GM23338 (cell line): ENCODE measurements at regions not wholly inside any gene's neighbourhood (a gene's known extent, or its start where the extent isn't known, plus 50 kb on each side); places are given as distances from the start of the nearest gene placed in this dataset.

Source experiments
- CREB1 ChIP-seq: fragments of 250-450 bp; sonication (Bioruptor Pico); IDR thresholded peaks from 2 replicates; pipeline ENCODE4 v1.5.0; 2020; ENCODE audit warnings: low read depth, mild to moderate bottlenecking, moderate library complexity
- CTCF ChIP-seq, 2 experiments: fragments of 200-600 bp in 1 of 2; sonication (generic) in 1 of 2; conservative IDR thresholded peaks; 2 replicates each; pipeline versions ENCODE4 v1.5.1 to v1.6.1; 2016 to 2017; ENCODE audit warnings: antibody characterized with exemption in 2 of 2, low read depth in 2 of 2, mild to moderate bottlenecking in 2 of 2, moderate library complexity in 1 of 2
- ETS1 ChIP-seq: IDR thresholded peaks from 2 replicates; pipeline ENCODE4 v1.6.1; 2016; ENCODE audit warnings: antibody characterized with exemption
- EZH2 ChIP-seq: fragments of 200-600 bp; sonication (generic); IDR thresholded peaks from one replicate; pipeline ENCODE4 v1.8.0; 2017; ENCODE audit warnings: antibody characterized with exemption, mild to moderate bottlenecking, low read depth; ENCODE audit not compliant: unreplicated experiment
- EZH2phosphoT487 ChIP-seq: fragments of 200-600 bp; sonication (generic); IDR thresholded peaks from one replicate; pipeline ENCODE4 v1.8.1; 2018; ENCODE audit warnings: antibody characterized with exemption; ENCODE audit not compliant: unreplicated experiment
- JUNB ChIP-seq: IDR thresholded peaks from one replicate; pipeline ENCODE4 v1.6.1; 2016; ENCODE audit warnings: antibody characterized with exemption; ENCODE audit not compliant: unreplicated experiment
- NANOG ChIP-seq: IDR thresholded peaks from 2 replicates; pipeline ENCODE4 v1.6.1; 2016; ENCODE audit warnings: antibody characterized with exemption, borderline replicate concordance
- POLR2AphosphoS5 ChIP-seq: IDR thresholded peaks from 2 replicates; pipeline ENCODE4 v1.6.1; 2016; ENCODE audit warnings: antibody characterized with exemption, low read depth
- REST ChIP-seq: IDR thresholded peaks from one replicate; pipeline ENCODE4 v1.6.1; 2018; ENCODE audit warnings: antibody characterized with exemption; ENCODE audit not compliant: unreplicated experiment
- STAT1 ChIP-seq: IDR thresholded peaks from one replicate; pipeline ENCODE4 v1.6.1; 2016; ENCODE audit warnings: antibody characterized with exemption; ENCODE audit not compliant: unreplicated experiment
- ZNF114 ChIP-seq: fragments of 250-450 bp; sonication (Bioruptor Pico); IDR thresholded peaks from 2 replicates; pipeline ENCODE4 v1.5.0; 2020; ENCODE audit warnings: mild to moderate bottlenecking, moderate library complexity
- ZNF331 ChIP-seq: fragments of 250-450 bp; sonication (Bioruptor Pico); IDR thresholded peaks from 2 replicates; pipeline ENCODE4 v1.5.0; 2020; ENCODE audit warnings: low read depth, mild to moderate bottlenecking, moderate library complexity
- ZNF462 ChIP-seq: fragments of 250-450 bp; sonication (Bioruptor Pico); IDR thresholded peaks from 2 replicates; pipeline ENCODE4 v1.5.0; 2020; ENCODE audit warnings: mild to moderate bottlenecking, moderate library complexity

GRCh38 chr4:146114066-146114465, 61.5 kb upstream of the LSM6 start:
- TF ChIP-seq CTCF (conservative IDR thresholded peaks at IDR 0.05; ENCODE audit: low read depth in 2 of 2) (no peak), EZH2 (no peak), JUNB (no peak), POLR2AphosphoS5 (no peak), REST (no peak), EZH2phosphoT487 (no peak), STAT1 (no peak), CREB1 (CRISPR knock-in tag) (no peak), ZNF462 (no peak), NANOG (no peak), ZNF331 (CRISPR knock-in tag) (no peak), ETS1 (no peak), ZNF114 (no peak)
